HG02588 (cell line): ENCODE measurements at regions not wholly inside any gene's neighbourhood (a gene's known extent, or its start where the extent isn't known, plus 50 kb on each side); places are given as distances from the start of the nearest gene placed in this dataset.
"Not testable (repeated sequence)": the region's sequence is repeated elsewhere in the genome, so short reads cannot be mapped to it uniquely, and the experiment has no call there.

Source experiments
- ATAC-seq: cut with Tn5 transposase; IDR thresholded peaks from one replicate; pipeline ENCODE4 v1.9.1; 2021; ENCODE audit warnings: mild to moderate bottlenecking, moderate library complexity; ENCODE audit not compliant: unreplicated experiment

- ATAC-seq, result no peak
Observed at GRCh38 chr2:122055521-122055931, 300.1 kb downstream of the TSN start.

GRCh38 chr2:122056853-122057252 lies 301.4 kb downstream of the TSN start:
- no peak for ATAC-seq

- no peak for ATAC-seq
Observed at GRCh38 chr2:122061206-122061605, 305.8 kb downstream of the TSN start.

GRCh38 chr2:122061831-122062230 lies 306.4 kb downstream of the TSN start:
- no peak for ATAC-seq

GRCh38 chr2:122062506-122062905 lies 307.1 kb downstream of the TSN start:
- no peak for ATAC-seq

GRCh38 chr2:122063716-122064115 lies 308.3 kb downstream of the TSN start:
- no peak for ATAC-seq

- no peak for ATAC-seq
Observed at GRCh38 chr2:122070241-122070731, 314.8 kb downstream of the TSN start.

GRCh38 chr2:122072666-122073065 lies 317.2 kb downstream of the TSN start:
- no peak for ATAC-seq

GRCh38 chr2:122074201-122074600 lies 318.8 kb downstream of the TSN start:
- no peak for ATAC-seq

- ATAC-seq, result no peak
Observed at GRCh38 chr2:122075381-122075780, 319.9 kb downstream of the TSN start.

GRCh38 chr2:122077114-122077513 lies 321.7 kb downstream of the TSN start:
- ATAC-seq, result no peak

GRCh38 chr2:122077771-122078170 lies 322.3 kb downstream of the TSN start:
- ATAC-seq, result no peak

GRCh38 chr2:122078451-122078850 lies 323.0 kb downstream of the TSN start:
- no peak for ATAC-seq

GRCh38 chr2:122079844-122080243 lies 324.4 kb downstream of the TSN start:
- ATAC-seq, result no peak

GRCh38 chr2:122080316-122080715 lies 324.9 kb downstream of the TSN start:
- ATAC-seq, result no peak

GRCh38 chr2:122080871-122081270 lies 325.4 kb downstream of the TSN start:
- no peak for ATAC-seq

- no peak for ATAC-seq
Observed at GRCh38 chr2:122081751-122082150, 326.3 kb downstream of the TSN start.

- no peak for ATAC-seq
Observed at GRCh38 chr2:122083256-122084048, 328.0 kb downstream of the TSN start.

GRCh38 chr2:122085672-122086071 lies 330.2 kb downstream of the TSN start:
- ATAC-seq, result not testable (repeated sequence)

- no peak for ATAC-seq
Observed at GRCh38 chr2:122094557-122094956, 339.1 kb downstream of the TSN start.

GRCh38 chr2:122096761-122097160 lies 341.3 kb downstream of the TSN start:
- no peak for ATAC-seq

GRCh38 chr2:122098306-122098705 lies 342.9 kb downstream of the TSN start:
- no peak for ATAC-seq

- ATAC-seq, result no peak
Observed at GRCh38 chr2:122100346-122100745, 344.9 kb downstream of the TSN start.
